Right kidney (tissue), 1 donor: ENCODE measurements at regions not wholly inside any gene's neighbourhood (a gene's known extent, or its start where the extent isn't known, plus 50 kb on each side); places are given as distances from the start of the nearest gene placed in this dataset.

Source experiments
- DNase-seq: peaks from one replicate; pipeline ENCODE4 v3.0.0-alpha.2; 2016

DNA sequence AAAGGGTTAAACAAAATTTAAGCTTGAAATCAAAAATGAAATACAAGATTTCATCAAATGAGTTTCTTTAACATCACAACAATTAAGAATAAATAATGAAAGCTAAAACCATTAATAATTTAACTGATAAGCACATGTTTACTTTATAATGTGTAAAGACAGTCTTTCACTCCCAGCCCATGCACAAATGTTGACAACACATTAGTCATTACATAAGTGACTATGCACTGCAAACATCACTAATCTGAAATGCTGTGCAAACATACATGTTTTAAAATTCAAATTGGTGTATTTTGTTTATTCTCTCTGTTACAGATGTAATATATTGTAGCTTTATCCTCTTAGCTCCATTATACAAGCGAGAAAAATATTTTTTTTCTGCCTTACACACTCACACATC lies 220.6 kb upstream of the CPXCR1 start:
- DNase-seq = no peak

DNA sequence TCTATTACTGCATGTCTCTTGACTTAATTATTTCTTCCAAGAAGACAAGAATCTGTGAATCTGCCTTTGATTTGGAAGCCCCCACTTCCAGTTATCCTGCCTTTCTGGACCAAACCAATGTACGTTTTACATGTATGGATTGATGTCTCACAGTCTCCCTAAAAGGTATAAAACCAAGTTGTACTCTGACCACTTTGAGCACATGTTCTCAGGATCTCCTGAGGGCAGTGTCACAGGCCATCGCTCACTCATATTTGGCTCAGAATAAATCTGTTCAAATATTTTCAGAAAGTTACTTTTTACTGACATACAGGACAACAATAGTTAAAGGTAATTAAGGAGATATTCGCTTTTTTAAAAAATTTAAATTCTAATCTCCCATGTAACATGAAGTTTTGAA lies 188.6 kb upstream of the CPXCR1 start:
- DNase-seq = no peak

- no peak for DNase-seq
Measured at GRCh38 chrX:88560673-88561330, 186.2 kb upstream of the CPXCR1 start.

DNA sequence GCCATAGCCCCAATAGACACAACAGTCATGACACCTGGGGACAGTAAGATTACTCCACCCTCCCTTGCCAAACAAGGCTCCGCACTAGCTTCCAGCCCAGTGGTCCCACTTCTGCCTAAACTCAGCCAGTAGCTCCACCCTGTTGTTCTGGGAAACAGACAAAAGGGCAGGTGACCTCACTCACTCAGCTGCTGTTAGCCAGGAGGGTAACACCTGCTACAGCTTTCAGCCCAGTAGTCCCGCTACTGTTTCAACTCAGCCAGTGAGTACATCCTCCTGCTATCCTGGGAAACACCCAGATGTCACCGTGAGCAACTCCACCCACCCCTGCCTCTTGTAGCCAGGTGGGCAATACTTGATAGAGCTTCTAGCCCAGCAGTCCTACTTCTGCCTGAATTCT lies 162.7 kb upstream of the CPXCR1 start:
- no peak for DNase-seq

- no peak for DNase-seq
Measured at GRCh38 chrX:88586317-88586716, 160.7 kb upstream of the CPXCR1 start.

GRCh38 chrX:88603237-88603636 lies 143.8 kb upstream of the CPXCR1 start:
- DNase-seq = no peak

DNA sequence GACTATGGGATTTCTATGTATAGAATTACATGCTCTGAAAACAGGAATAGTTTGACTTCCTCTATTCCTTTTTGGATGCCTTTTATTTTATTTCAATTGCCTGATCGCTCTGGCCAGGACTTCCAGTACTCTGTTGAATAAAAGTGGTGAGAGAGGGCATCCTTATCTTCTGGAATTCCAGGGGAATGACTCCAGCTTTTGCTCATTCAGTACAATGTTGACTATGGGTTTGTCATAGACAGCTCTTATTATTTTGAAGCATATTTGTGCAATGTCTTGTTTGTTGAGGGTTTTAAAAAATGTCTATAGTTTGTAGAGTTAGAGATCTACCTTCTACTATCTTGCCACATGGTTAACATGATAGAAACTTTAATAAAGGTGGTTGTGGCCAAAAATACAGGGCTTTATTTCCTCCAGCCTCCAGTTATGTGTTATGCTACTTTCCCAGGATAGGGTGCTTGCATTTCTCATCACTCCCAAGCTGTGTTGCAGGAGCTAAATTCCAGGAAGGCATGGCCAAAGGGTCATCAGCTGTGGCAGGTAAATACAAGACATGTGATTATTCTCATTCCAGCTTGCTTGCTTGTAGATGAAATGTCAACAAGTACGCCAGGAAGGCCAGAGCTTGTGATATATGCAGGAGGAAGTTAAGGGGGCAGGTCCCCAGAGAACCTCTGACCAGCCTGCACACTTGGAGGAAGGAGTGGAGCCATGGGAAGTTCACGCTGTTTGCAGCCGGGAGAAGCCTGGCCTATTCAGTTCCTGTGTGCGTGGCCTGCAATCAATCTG lies 142.4 kb upstream of the CPXCR1 start:
- no peak for DNase-seq

DNA sequence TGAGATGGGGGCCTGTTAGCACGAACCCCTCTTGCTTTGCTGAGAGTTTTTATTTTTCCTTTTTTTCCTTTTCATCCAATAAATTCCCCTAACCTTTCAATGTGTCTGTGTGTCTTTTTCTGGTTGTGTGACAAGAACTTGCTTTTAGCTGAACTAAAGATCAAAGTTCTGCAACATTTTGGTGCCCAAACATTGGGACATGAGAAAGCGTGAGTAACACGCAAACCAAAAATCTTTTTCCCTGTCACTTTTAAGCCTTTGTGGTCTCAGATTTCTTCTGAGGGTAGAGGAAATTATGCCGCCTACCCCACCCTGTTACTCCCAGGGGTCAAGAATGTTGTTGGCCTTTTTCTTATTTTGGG lies 141.8 kb upstream of the CPXCR1 start:
- peak; percentile 15 for DNase-seq

DNA sequence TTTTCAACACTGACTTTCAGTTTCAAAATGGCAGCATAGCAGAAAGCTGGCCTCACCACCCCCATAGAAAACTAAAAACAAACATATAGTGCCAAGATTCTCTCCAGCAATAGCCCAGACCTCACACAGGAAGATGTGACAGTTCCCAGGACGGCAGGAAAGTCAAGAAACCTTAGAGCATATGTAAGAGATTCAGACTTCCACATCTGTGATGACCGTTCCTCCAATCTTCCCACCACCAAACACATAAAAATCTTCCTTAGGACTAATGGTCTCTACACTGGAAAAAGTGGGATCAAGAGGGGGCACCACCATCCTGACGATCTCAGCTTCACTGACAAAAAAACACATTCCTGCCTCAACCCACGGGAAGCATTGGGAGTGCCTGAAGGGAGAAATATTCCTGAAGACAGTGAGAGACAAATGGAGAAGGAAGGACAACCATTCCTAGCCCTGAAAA lies 134.1 kb upstream of the CPXCR1 start:
- peak; percentile 12 for DNase-seq

DNA sequence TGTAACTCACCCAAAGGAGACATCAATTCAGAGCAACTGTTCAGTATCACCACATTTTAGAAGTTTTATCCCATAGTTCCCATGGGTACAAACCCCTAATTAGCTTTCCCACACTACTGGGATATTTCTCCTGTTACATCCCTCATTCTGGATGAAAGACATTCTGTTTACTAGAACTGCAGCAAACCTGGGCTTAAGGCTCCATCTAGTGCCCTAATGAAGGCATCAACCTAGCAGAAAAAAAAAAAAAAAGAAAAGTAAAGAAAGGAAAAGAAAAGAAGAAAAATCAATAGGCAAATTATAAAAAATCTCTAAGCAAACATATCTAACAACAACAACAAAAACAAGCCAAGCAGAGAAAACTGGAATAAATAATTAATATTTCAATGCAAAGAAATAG lies 133.7 kb upstream of the CPXCR1 start:
- no peak for DNase-seq

DNA sequence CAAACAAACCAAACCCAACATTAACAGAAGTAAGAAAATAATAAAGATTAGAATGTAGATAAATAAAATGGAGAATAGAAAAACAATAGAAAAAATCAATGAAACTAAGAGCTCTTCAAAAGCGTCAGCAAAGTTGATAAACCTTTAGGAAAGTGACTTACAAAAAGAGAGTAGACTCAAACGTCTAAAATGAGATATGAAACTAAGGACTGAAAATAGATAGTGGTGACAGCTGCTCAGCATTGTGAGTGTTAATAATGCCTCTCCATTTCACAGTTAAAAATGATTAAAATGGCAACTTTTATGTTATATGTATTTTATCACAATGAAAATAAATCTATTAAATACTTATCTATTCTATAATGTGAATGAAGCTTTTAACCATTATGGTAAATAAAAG lies 125.7 kb upstream of the CPXCR1 start:
- no peak for DNase-seq

DNA sequence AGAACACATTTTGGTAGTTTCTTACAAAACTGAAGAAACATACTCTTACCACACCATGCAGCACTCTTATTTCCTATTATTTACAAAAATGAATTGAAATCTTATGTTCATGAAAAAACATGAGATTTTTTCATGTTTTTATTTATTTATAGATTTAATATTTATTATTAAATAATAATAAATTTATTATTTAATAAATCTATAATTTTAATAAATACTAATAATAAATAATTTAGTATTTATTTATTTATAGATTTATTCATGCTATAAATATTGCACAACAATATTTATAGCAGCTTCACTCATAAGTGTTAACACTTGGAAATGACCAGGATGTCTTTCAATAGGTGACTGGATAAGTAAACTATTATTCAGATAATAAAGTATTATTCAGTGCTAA lies 91.6 kb upstream of the CPXCR1 start:
- no peak for DNase-seq

- DNase-seq = no peak
Measured at GRCh38 chrX:88660836-88661235, 86.2 kb upstream of the CPXCR1 start.

- DNase-seq = no peak
Measured at GRCh38 chrX:88672261-88672660, 74.8 kb upstream of the CPXCR1 start.
